IPS-NIHi11 (cell line): ENCODE measurements at regions not wholly inside any gene's neighbourhood (a gene's known extent, or its start where the extent isn't known, plus 50 kb on each side); places are given as distances from the start of the nearest gene placed in this dataset.
"Not testable (repeated sequence)": the region's sequence is repeated elsewhere in the genome, so short reads cannot be mapped to it uniquely, and the experiment has no call there.

Source experiments
- DNase-seq: peaks from one replicate; pipeline ENCODE4 v3.0.0; 2012; ENCODE audit warnings: mixed read lengths, low spot score

DNA sequence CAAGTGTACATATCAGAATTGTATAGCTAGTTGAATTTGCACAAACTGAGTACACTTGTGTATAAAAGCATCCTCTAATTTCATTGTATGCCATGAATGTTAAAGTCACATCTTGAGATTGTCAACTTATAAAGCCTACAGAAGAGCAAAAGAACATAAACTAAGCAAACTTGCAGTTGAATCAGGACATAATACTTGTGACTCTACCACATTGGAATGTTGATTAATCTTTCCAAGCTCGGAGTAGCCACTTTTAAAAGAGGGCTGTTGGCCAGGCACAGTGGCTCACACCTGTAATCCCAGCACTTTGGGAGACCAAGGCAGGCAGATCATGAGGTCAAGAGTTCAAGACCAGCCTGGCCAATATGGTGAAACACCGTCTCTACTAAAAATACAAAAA, 1220.8 kb upstream of the B3GALT2 start:
- not testable (repeated sequence) for DNase-seq

DNA sequence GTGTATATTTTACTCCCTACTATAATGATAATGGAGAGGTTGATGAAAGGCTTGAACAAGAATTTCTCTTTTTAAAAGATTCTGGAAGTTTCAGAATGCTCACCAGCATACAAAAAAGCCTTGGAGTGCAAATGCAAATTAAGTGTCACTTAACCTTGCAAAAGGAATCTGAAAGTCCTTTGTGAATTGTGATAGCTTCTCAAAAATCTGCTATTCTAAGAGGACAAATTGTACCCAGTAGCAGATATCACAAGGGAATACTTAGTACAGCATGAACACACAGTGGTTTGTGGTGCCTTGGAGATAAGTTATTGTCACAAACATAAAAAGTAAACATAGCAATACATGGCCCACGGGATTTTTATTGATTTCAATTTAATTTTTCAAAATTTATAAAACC, 1208.3 kb upstream of the B3GALT2 start:
- no peak for DNase-seq

DNA sequence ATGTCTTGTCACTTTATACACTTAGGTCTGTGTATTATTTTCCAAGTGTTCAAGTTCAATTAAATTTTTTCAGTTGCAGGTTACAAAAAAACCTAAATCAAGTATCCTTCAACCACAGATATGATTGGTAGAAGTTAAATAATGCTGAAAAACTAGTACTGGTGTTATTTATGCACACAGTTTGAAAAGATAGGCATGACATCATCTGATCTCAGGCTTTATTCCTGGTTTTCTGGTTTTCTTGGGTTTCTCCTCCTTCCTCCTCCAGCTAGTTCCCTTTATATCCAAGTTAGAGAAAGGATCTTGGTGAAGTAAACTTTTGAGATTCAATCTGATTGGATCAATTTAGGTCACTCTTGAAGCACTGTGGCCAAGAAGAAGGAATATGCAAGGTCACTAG, 1201.1 kb upstream of the B3GALT2 start:
- DNase-seq, result no peak

DNA sequence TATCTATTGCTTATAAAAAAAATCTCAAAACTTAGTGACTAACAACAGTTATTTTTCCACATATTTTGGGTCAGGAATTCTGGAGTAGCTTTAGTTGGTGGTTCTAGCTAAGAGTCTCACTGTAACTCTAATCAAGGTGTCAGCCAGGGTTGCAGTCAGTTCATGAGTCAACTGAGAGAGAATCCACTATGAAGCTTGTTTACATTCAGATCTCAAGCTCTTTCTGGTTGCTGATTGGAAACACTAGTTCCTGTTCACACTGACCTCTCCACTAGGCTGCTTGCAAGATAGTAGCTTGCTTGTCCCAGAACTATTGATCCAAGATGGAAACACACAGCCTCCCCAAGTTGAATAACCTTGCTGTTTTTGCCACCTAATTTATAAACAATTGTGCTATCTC, 1192.1 kb upstream of the B3GALT2 start:
- DNase-seq, result no peak

DNA sequence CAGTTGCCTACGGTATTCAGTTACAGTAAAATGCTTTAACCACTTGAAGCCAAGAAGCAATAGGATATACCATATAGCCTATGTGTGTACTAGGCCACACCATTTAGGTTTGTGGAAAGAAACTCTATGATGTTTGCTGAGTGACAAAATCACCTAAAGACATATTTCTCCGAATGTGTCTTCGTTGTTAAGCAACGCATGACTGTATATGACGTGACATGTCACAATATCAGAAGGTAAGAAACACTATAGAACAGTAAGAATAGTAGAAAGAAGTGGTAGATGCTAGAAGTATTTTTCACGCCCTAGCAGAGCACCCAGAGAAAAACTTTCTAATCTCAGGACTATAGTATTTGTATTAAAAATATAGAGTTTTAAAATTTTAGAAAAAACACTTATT, 1188.2 kb upstream of the B3GALT2 start:
- DNase-seq, result no peak

DNA sequence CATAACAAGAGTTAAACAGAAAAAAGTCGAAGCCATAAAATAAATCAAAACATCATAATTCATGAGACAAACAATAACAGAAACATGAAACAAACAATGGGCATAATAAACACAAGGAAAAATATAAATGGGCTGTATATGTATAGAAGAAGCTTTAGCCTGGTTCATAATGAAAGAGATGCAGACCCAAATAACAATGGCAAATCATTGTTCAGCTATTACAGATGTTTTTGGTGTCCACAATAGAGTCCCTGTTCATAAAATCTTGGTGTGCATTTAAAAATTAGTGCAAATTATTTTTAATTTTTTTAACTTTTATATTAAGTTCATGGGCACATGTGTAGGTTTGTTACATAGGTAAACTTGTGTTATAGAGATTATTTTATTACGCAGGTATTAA, 1185.9 kb upstream of the B3GALT2 start:
- DNase-seq, result no peak

DNA sequence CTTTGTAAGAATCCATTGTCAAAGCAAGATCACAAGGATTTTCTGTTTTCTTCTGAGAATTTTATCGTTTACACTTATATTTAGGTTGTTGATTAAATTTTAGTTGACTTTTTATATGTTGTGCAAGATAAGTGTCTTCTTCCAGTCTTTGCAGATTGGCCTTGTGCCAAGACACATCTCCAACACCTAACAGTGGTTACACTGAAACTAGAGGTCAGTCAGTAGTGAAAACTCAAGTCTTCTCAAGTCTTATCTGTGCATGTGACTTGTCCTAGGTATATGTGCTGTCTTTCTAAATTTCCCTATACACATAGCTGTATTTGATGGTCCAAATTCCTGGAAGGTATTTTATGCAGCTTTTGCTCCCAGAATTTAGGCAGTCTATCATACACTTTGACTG, 1183.2 kb upstream of the B3GALT2 start:
- no peak for DNase-seq

DNA sequence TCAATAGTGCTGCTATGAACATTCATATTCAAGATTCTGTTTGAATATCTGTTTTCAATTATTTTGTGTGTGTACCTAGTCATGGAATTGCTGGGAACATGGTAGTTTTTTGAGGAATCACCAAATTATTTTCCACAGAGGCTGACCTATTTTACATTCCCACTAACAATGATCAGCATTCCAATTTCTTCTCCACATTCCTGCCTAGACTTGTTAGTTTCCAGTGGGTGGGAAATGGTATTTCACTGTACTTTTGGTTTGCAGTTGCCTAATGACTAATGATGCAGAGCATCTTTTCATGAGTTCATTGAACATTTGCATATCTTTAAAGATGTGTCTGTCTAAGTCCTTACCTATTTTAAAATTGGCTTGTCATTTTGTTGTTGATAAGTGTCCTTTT, 1182.6 kb upstream of the B3GALT2 start:
- DNase-seq, result no peak

DNA sequence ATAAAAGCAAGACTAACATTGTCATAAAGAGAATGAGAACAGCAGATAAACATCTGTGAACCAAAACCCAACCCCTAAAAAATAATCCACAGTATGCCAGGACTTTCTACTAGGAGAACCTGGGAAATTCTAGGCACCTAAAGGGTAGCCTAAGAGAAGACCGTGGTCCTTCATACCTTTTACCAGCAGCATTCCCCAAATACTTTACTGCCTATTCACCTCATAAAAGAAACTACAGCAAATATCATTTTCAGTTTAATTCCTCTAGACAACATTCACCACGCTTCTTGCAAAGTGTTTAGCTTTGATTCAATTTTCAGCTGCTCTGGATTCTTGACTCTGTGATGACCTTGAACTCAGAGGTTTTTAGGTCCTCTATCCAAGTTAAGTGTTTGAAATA, 1180.7 kb upstream of the B3GALT2 start:
- no peak for DNase-seq

DNA sequence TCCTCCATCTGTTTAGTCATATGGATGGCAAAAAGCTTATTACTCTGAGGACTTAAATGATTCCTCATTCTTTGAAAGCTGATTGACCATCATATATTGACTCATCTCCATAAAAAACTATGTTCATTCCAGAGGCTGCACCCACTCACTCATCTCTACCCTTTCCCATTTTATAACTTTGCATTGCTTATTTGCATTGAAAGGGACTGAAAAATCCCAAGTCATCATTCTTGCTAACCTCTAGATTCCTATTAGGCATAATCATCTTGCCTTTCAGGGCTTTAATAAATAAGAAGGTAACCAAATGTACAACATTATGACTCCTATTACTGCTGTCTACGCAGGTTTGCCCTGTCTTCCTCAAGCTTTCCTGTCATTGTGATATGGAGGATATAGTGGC, 1180.3 kb upstream of the B3GALT2 start:
- DNase-seq, result no peak

DNA sequence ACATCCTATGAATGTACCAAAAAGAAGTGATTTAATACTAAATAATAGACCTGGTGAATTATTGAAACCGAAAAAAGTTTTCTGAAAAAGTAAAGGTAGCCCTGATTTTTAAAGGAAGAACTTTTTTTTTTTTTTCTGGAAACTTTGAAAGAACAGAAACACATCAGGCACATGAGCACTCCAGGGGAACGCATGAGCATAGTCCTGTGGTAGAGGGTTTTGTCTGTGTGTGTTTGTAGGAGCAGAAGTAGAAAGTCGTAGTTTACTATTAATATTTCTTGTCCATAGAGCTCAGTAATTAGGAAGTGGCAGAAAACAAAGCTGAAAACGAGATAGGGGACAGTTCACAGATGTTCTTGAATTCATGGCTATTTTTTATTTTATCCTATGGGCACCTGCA, 1175.9 kb upstream of the B3GALT2 start:
- no peak for DNase-seq

DNA sequence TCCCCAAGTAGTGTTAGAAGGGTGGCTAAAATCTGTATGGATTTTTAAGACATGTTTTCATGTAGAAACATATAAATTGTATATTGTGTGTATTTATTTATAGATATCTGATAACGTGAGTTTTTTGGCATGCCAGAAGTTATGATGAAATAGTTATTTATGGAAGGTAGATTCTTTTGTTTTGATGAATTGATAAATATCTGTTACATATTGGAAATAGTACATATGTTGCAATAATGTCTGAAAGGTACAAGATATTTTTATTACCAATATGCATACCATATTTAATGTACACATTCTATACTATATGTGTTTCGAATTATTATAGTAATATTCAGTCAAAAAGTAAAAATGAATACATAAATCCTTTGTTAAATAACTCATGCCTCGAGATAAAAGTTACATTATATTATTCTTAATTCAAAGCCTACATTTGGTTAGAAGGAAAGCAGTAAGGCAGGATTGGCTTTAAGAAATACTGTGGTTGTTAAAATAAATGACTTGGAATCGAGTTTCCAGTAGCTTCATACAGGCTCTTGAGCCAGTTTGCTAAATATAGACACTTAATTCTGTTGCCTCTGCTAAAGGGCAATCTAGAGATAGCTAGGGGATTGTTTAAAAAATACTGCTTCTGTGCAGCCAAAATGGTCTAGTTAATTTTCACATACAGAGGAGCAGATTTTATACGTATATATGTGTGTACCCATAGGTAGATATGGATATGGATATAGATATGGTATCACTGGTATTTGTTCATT, 1175.1 kb upstream of the B3GALT2 start:
- DNase-seq, result no peak

DNA sequence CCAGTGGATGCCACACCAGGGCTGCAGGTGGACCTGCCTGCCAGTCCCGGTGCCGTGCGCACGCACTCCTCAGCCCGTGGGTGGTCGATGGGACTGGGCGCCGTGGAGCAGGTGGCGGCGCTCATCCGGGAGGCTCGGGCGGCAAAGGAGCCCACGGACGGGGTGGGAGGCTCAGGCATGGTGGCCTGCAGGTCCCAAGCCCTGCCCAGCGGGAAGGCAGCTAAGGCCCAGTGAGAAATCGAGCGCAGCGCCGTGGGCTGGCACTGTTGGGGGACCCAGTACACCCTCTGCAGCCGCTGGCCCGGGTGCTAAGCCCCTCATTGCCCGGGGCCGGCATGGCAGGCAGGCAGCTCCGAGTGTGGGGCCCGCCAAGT, 1171.8 kb upstream of the B3GALT2 start:
- DNase-seq, result no peak

DNA sequence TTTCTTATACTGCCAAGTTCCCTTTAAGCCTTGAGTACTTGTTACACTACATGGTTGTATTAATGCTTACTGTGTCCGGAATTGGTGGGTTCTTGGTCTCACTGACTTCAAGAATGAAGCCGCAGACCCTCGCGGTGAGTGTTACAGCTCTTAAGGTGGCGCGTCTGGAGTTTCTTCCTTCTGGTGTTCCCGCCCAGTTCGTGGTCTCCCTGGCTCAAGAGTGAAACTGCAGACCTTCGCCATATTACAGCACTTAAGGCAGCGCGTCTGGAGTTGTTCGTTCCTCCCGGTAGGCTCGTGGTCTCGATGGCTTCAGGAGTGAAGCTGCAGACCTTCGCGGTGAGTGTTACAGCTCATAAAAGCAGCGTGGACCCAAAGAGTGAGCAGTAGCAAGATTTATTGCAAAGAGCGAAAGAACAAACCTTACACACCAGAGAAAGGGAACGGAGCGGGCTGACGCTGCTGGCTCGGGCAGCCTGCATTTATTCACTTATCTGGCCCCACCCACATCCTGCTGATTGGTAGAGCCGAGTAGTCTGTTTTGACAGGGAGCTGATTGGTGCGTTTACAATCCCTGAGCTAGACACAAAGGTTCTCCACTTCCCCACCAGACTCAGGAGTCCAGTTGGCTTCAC, 1171.3 kb upstream of the B3GALT2 start:
- DNase-seq, result not testable (repeated sequence)

DNA sequence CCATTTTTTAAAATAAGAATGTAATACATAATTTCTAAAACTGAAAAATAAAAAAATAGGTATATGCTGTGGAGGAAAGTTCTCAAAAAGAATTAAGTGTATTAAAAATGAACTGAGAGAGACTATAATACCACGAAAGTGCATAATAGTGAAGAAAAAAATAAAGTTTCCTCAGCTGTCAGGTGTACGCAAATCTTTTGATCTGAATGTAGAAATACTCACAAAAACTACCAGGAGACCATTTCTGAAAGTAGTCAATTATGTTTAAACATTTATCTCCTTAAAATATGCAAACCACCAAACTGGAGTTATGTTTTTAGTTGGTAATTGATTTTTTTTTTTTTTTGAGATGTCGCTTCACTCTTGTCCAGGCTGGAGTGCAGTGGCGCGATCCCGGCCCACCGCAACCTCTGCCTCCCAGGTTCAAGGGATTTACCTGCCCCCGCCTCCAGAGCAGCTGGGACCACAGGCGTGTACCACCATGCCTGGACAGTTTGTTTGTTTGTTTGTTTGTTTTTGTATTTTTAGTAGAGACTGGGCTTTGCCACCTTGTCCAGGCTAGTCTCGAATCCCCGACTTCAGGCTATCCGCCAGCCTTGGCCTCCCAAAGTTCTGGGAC, 1169.2 kb upstream of the B3GALT2 start:
- no peak for DNase-seq

DNA sequence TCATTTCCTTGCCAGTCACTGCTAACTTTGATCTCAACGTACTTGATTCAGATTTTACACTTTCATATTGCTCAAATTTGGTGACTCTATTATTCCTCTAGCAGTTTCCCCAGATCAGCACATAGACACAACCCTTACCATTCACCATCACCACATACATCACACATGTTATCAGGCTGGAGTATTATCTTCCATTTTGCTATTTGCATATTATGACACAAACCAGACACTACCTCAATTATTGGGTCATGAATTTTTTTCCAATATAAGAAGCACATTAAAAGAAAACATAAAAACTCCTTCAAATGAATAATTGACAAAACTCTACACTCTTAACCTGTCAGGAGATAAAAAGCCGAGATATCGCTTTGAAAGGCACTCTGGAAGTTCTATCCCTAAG, 1166.7 kb upstream of the B3GALT2 start:
- no peak for DNase-seq

DNA sequence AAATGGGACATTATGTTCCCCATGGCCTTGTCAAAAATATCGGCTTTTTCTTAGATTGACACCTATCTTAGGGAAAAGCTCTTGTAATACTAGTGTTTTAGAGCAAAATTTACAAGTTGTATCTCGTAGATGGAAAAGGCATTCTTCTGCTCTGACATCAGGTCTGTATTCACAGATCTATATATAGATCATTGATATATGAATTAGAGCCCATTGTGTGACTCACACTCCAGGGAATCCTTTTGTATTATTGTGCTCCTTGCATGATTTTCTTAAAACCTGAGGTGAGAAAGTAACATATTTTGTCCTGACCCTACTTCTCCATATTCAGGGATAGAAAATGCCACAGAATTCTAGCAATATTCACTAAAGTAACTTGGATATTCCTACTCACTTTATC, 1160.8 kb upstream of the B3GALT2 start:
- no peak for DNase-seq

DNA sequence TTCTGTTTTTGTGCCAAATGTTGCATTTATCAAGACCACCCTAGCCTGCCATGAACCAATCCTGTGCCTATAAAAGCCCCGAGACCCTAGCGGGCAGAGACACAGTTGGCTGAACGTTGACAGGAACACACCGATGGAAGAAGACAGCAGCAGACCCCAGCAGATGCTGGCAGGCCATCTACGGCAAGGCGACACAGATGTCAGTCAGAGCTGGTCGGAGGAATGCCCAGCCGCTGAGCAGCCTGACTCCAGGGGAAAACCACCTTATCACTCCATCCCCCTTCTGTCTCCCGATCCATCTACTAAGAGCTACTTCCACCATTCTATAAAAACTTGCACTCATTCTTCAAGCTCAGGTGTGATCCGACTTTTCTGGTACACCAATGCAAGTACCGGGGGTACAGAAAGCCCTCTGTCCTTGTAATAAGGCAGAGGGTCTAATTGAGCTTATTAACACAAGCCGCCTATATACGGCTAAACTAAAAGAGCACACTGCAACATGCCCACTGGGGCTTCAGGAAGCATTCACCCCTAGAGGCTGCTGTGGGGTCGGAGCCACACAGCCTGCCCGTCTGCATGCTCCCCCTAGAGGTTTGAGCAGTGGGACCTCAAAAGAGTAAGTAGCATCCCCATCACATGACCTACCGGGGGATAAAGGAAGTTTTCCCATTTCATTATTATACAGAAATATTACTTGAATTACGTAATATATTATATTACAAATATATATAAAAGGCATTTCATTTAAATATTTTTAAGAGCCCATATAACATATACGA, 1156.3 kb upstream of the B3GALT2 start:
- DNase-seq, result peak; percentile 24

DNA sequence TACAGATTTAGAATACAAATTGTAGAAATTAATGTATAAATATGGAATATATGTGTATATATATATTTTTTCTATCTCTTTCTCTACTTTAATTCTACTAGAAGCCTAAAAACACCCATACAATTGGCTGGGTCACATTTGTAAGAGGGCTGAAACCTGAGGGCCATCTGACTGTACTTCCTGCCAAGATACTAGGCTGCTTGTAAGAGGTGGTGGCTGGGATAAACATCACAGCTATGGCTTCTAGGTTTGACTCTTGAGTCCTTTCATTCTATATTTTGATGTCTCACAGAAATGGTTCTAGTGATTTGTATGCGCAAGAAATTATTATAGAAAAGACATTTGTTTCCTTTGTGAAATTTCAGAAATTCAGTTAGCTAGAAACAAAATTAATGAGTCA, 1155.2 kb upstream of the B3GALT2 start:
- DNase-seq, result no peak

DNA sequence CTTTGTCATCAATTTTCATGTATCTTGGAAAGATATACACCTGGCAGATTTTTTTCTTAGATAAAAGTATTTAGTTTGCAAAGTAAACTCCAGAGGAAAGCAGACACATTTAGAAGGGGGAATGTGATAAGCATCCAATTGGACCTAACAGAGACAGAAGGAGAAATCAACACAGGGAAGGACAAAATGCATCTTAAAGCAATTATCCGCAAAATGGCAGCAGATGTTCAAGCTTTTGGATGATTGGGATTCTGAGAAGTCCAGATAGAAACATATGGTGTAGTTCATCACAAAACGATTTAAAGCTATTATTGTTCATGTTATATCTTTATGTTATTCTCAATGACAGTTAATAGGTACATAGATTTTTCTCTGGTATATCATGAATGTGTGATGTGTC, 1153.1 kb upstream of the B3GALT2 start:
- DNase-seq, result no peak

DNA sequence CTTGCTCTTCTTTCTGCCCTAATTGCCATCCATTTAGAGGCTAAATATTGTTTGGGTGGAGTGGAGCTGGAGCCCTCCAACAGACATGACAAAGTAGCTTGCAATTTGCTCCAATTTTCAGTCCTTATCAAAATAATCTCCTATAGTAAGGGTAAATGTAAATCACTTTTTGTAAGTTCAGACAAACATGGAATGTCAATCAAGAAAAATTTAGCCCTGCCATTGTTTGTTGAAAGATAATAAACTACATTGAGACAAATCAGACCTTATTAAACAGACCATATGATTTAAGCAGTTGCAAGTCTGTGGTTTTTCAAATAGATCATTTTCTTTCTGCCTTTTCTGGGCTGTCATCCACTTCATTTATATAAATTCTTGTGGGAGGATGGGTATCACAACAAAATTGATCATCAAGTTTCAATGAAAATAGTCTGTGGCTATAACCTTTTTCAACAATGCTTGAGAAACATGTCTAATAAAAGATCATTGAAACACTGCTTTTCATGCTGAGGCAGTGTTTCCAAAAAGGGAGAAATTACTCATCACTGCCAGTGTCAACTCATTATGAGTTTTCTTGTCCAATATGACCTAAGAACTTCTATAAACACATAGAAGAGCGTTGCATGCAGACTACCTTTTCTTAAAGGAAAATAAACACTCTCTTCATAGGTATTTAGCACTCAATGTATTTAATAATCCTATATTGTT, 1152.0 kb upstream of the B3GALT2 start:
- no peak for DNase-seq

DNA sequence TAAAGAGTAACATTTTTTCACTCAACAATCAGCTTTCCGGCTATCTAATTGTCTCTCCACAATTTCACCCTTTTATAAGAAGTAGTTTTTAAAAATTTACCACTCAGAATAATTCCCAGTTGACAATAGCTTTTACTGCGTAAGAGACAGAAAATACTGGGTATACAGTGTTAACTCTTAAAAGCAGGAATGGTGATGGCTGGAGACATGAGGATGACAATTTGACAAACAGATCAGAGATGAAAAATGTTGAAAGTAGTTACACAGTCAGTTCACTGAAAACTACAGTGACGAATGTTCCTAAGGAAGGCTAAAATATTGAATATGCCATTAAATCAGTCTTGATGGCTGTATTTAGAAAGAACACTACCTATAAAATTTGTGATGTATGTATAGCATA, 1146.8 kb upstream of the B3GALT2 start:
- DNase-seq, result no peak
